LNCaP clone FGC (cell line): ENCODE measurements at regions not wholly inside any gene's neighbourhood (a gene's known extent, or its start where the extent isn't known, plus 50 kb on each side); places are given as distances from the start of the nearest gene placed in this dataset.

Experiments used
- DNase-seq: peaks from one replicate; pipeline ENCODE4 v3.0.0-alpha.2; 2011; ENCODE audit warnings: low read depth
- H3K4me3 ChIP-seq: 2 replicates; pipeline ENCODE4 v1.5.1; 2011; ENCODE audit warnings: mild to moderate bottlenecking, low read depth, low read length, control low read depth
- CTCF ChIP-seq: IDR thresholded peaks from 2 replicates; pipeline ENCODE4 v1.5.1; 2012; ENCODE audit warnings: mild to moderate bottlenecking; ENCODE audit not compliant: control insufficient read depth, insufficient read depth; ENCODE audit errors: extremely low read depth

- H3K4me3 ChIP-seq = no peak overlapping the region
- no peak for TF ChIP-seq CTCF
- no peak for DNase-seq
Observed at GRCh38 chr3:88209356-88209755, 59.6 kb downstream of the C3orf38 start.

GRCh38 chr3:88211096-88211890 is 61.5 kb downstream of the C3orf38 start:
- no peak for TF ChIP-seq CTCF
- no peak overlapping the region for H3K4me3 ChIP-seq
- DNase-seq = no peak

- H3K4me3 ChIP-seq = no peak overlapping the region
- DNase-seq = peak; percentile 27
- TF ChIP-seq CTCF = peak; percentile 77
Observed at GRCh38 chr3:88219138-88219792, 69.5 kb downstream of the C3orf38 start.

- no peak overlapping the region for H3K4me3 ChIP-seq
- no peak for TF ChIP-seq CTCF
- no peak for DNase-seq
Observed at GRCh38 chr3:88220126-88220525, 70.4 kb downstream of the C3orf38 start.

GRCh38 chr3:88221726-88222125 is 72.0 kb downstream of the C3orf38 start:
- TF ChIP-seq CTCF = no peak
- H3K4me3 ChIP-seq = no peak overlapping the region
- DNase-seq = no peak

- TF ChIP-seq CTCF = no peak
- no peak for DNase-seq
- H3K4me3 ChIP-seq = no peak overlapping the region
Observed at GRCh38 chr3:88222343-88222742, 72.6 kb downstream of the C3orf38 start.

- no peak for DNase-seq
- TF ChIP-seq CTCF = no peak
- H3K4me3 ChIP-seq = no peak overlapping the region
Observed at GRCh38 chr3:88225326-88226008, 75.7 kb downstream of the C3orf38 start.
